Large intestine (tissue), 3 donors: ENCODE measurements at regions not wholly inside any gene's neighbourhood (a gene's known extent, or its start where the extent isn't known, plus 50 kb on each side); places are given as distances from the start of the nearest gene placed in this dataset.
"Not testable (repeated sequence)": the region's sequence is repeated elsewhere in the genome, so short reads cannot be mapped to it uniquely, and the experiment has no call there.

Experiments used
- DNase-seq, 2 donors: peaks; one replicate each; pipeline versions ENCODE4 v3.0.0 to v3.0.0-alpha.2; 2013
- H3K27ac ChIP-seq: one replicate; pipeline ENCODE4 v1.5.1; 2013; ENCODE audit warnings: low read length
- H3K27me3 ChIP-seq: 2 replicates; pipeline ENCODE4 v1.6.1; 2013; ENCODE audit warnings: low read length; ENCODE audit not compliant: control insufficient read depth, insufficient read depth
- H3K36me3 ChIP-seq: 2 replicates; pipeline ENCODE4 v1.6.1; 2013; ENCODE audit warnings: low read length; ENCODE audit not compliant: control insufficient read depth, insufficient read depth
- H3K4me1 ChIP-seq: one replicate; pipeline ENCODE4 v1.6.1; 2013; ENCODE audit warnings: low read length; ENCODE audit not compliant: control insufficient read depth, insufficient read depth
- H3K4me3 ChIP-seq: one replicate; pipeline ENCODE4 v1.5.1; 2013; ENCODE audit warnings: low read length
- H3K9me3 ChIP-seq: one replicate; pipeline ENCODE4 v1.6.1; 2013; ENCODE audit warnings: mild to moderate bottlenecking, low read depth, low read length, moderate library complexity; ENCODE audit not compliant: control insufficient read depth
- whole genome bisulfite sequencing: methylation state at CpG from one replicate; pipeline ENCODE4 v1.1.5; 2013; ENCODE audit warnings: low lambda C conversion rate; ENCODE audit not compliant: insufficient coverage; 5-methylcytosine and 5-hydroxymethylcytosine counted together

DNA sequence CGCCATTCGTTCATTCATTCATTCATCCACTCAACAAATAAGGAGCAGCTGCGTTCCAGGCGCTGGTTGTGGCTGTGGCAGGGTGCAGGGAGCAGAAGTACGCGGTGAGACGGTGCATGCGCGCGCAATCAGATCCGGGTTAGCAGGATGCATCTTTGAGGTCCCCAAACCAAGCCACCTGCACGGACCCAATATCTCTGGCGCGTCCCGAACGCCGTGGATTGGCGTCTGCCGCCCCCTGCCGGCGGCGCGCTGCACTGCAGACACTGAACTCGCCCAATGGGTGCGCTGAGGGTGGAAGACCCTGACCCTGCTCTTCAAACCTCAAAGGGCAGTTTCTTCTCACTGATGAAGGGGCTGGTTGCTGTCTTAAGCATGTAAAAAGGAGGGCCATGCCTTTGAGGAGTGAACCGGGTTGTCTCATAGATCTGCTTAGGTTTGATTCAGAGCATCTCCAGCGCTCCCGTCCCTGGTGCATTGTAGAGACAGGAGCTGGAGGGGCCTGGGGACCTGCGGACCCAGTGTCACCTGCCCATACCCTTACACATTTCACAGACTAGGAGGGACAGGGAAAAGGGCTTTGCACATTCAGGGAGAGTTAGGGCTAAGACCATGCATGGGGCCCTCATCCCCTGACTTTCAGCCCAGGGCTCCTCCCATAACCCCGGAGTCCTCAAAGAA, 102.5 kb downstream of the RAMP3 start:
- Histone ChIP-seq H3K4me3 (no peak overlapping the region), H3K27me3 (peaks cover 9% of the 10 kb centered on the region), H3K27ac (no peak overlapping the region), H3K36me3 (no peaks in the 10 kb centered on the region), H3K9me3 (no peaks in the 10 kb centered on the region), H3K4me1 (no peaks in the 10 kb centered on the region)
- no CpG with 5 or more reads among the region's 30 CpGs for WGBS
- DNase-seq, result peak; percentile 12 to 19

DNA sequence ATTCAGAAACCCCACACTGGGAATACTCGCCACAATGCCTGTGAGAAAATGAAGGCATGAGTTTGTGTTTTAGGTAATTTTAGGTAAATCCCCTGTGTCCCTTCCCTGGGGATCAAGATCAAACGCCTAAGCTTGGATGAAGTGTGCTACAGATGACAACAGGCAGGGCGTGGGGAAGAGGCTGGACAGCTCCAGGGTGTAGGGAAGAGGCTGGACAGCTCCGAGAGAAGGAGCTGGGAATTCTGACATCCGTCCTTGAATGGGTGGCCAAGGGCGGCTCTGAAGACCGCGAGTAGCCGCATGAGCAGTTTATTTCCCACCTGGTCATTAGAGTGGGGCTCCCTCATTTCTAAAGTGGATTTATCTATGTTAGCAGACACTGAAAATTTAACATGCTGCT, 109.7 kb downstream of the RAMP3 start:
- Histone ChIP-seq H3K27ac (no peak overlapping the region), H3K4me1 (no peaks in the 10 kb centered on the region), H3K36me3 (no peaks in the 10 kb centered on the region), H3K27me3 (peaks cover 6% of the 10 kb centered on the region), H3K4me3 (no peak overlapping the region), H3K9me3 (no peaks in the 10 kb centered on the region)
- WGBS, result no CpG with 5 or more reads among the region's 9 CpGs
- no peak for DNase-seq

DNA sequence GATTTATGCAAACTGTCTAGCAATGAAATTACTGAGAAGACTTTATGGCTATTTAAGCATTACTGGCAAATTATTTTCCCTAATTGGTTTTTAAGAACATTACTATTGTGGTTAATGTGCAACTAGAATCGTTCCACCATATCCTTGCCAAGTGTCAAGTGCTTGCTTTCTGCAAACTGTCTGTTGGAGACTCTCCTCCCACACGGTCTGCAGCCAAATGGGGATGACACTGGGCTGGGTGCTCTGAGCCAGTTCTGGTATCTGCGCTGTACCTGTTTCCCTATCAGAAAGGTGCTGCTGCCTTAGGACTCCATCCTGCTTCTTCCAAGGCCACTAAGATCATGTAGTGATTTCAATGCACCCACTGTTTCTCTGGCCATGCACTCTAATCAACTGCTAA, 110.4 kb downstream of the RAMP3 start:
- no peaks in the 10 kb centered on the region for H3K36me3 ChIP-seq
- no peak overlapping the region for H3K4me3 ChIP-seq
- DNase-seq, result no peak
- H3K27ac ChIP-seq, result no peak overlapping the region
- WGBS, result no CpG with 5 or more reads among the region's 3 CpGs
- peaks cover 6% of the 10 kb centered on the region for H3K27me3 ChIP-seq
- H3K4me1 ChIP-seq, result no peaks in the 10 kb centered on the region
- H3K9me3 ChIP-seq, result no peaks in the 10 kb centered on the region

DNA sequence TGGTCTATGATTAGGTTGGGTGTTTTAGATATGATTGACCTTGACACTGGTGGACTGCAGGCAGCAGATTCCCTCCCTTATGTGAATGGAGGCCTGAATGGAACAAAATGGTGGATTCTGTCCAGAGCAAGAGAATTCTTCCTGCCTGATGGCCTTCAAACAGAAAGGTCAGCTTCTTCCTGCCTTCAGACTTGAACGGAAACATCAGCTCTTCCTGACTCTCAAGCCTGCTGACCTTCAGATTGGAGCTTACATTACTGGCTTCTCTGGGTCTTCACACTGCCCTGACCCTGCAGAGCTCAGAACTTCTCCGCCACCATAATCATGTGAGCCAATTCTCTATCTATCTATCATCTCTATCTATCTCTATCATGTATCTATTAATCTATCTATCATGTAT, 111.6 kb downstream of the RAMP3 start:
- Histone ChIP-seq H3K27me3 (peaks cover 6% of the 10 kb centered on the region), H3K4me3 (no peak overlapping the region), H3K27ac (no peak overlapping the region), H3K36me3 (no peaks in the 10 kb centered on the region), H3K4me1 (no peaks in the 10 kb centered on the region), H3K9me3 (no peaks in the 10 kb centered on the region)
- 90% methylated on average over 1 of the region's 2 CpGs for WGBS
- no peak for DNase-seq

DNA sequence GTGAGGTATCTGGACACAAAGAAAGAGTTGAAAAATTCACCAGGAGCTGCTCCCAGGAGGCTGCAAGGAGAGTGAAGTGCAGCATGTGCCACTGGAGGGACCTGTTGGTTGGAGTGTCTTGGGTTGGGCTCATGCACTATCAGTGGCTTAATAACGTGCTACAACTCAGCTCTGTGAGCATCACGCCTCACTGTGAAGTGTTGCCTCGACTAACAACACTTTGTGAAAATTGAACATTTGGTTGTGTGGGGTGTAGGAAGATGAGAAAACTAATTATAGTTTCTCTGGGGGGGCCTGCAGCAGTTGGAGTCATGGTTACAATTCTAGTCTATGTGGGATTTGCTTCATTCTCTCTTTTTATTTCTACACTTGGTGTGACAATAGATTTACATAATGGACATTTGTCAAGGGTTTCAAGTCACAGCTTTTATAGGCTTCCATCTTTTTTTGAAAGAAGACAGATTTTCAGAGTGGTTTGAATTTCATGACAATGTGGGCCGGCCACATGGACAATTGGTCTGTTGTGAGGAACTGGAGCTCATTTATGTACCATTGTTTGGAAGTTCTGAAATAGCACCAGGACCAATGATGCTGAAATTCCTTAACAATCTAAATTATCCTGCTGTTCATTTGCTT, 121.3 kb downstream of the RAMP3 start:
- Histone ChIP-seq H3K9me3 (no peaks in the 10 kb centered on the region), H3K27me3 (peaks cover 3% of the 10 kb centered on the region), H3K27ac (no peak overlapping the region), H3K4me3 (no peak overlapping the region), H3K36me3 (no peaks in the 10 kb centered on the region), H3K4me1 (no peaks in the 10 kb centered on the region)
- no peak for DNase-seq
- WGBS, result no CpG with 5 or more reads among the region's 4 CpGs

DNA sequence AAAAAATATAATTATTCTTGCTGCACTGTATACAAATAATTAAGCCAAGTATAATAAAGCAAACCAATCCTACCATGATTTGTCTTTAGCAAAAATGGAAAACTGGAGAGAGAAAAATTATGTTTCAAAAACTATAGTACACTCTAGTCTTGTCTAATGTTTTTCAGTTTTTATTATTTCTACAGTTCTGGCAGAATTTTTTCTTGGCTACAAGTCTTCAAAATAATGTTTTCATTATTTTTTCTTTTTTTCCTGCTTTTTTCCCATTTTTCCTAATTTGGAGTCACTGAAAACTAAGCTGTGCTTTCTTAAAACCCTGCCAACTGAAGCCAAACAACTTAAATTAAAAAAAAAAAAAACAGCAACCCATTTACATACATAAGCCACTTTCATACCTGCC, 132.0 kb downstream of the RAMP3 start:
- not testable (repeated sequence) for H3K36me3 ChIP-seq, DNase-seq, H3K4me3 ChIP-seq, H3K27me3 ChIP-seq, H3K4me1 ChIP-seq, H3K27ac ChIP-seq, H3K9me3 ChIP-seq

DNA sequence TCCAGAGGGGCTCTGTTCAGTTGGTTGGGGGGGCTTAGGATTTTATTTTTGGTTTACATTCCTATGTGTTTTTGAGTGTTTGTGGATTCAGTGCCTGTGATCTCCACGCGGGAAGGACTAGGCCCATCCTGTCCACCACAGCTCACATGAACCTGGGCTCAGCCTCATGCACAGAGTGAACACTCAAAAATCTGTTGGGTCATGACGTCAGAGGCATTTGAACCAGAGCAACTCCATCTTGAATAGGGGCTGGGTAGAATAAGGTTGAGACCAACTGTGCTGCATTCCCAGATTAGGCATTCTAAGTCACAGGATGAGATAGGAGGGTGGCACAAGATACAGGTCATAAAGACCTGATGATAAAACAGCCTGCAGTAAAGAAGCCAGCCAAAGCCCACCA, 133.3 kb downstream of the RAMP3 start:
- no peak overlapping the region for H3K27ac ChIP-seq
- no peaks in the 10 kb centered on the region for H3K36me3 ChIP-seq
- no CpG with 5 or more reads among the region's 3 CpGs for WGBS
- H3K27me3 ChIP-seq, result no peaks in the 10 kb centered on the region
- H3K9me3 ChIP-seq, result no peaks in the 10 kb centered on the region
- DNase-seq, result no peak
- H3K4me1 ChIP-seq, result no peaks in the 10 kb centered on the region
- no peak overlapping the region for H3K4me3 ChIP-seq

DNA sequence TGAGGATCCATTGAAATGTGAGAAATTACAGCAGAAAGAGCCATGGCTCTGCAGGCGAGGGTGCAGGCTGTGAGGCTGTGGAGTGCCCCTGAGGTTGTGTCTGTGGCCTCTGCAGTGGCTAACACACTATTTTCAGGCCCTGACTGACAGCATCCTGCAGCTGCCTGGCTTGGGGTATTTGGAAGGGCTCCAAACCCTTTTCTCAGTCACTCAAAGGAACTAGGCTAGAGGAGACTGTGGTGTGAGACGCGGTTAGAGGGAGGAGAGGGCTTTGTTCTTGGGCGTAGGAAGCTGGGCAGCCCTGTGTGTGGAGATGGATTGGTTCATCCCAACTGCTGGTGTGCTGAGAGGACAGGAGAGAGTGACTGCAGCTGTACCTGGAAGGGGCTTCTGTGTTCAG, 134.9 kb downstream of the RAMP3 start:
- no CpG with 5 or more reads among the region's 4 CpGs for WGBS
- DNase-seq, result no peak
- H3K4me1 ChIP-seq, result no peaks in the 10 kb centered on the region
- no peaks in the 10 kb centered on the region for H3K36me3 ChIP-seq
- no peak overlapping the region for H3K27ac ChIP-seq
- H3K27me3 ChIP-seq, result no peaks in the 10 kb centered on the region
- H3K9me3 ChIP-seq, result no peaks in the 10 kb centered on the region
- H3K4me3 ChIP-seq, result no peak overlapping the region

DNA sequence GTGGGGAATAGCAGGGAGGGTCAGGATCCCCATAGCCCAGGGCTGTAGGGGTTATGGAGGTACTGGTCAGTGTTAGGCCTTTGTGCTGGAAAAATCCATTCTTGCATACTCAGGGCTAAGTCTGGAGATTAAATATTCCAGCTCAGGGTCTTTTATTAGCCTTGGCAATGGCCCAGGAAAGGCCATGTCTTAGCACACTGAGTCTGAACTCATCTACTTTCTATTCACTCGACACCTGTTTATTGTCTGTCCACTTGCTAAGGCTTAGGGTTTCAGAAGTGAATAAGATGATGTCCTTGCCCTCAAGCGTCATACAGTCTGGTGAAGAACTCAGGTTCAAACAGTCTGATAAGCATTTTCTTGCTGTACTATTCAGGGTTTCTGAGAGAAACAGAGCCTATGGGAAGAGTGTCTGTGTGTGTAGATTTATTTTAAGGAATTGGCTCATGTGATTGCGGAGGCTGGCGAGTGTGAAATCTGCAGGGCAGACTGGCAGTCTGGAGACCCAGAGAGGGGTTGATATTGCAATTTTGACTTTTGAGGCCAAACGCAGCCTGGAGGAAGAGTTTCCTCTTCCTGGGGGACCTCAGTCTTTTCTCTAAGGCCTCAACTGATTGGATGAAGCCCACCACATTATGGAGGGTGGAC, 135.8 kb downstream of the RAMP3 start:
- H3K4me1 ChIP-seq, result no peaks in the 10 kb centered on the region
- WGBS, result no CpG with 5 or more reads among the region's 5 CpGs
- no peak overlapping the region for H3K27ac ChIP-seq
- no peak overlapping the region for H3K4me3 ChIP-seq
- no peak for DNase-seq
- no peaks in the 10 kb centered on the region for H3K27me3 ChIP-seq
- no peaks in the 10 kb centered on the region for H3K36me3 ChIP-seq
- H3K9me3 ChIP-seq, result no peaks in the 10 kb centered on the region

DNA sequence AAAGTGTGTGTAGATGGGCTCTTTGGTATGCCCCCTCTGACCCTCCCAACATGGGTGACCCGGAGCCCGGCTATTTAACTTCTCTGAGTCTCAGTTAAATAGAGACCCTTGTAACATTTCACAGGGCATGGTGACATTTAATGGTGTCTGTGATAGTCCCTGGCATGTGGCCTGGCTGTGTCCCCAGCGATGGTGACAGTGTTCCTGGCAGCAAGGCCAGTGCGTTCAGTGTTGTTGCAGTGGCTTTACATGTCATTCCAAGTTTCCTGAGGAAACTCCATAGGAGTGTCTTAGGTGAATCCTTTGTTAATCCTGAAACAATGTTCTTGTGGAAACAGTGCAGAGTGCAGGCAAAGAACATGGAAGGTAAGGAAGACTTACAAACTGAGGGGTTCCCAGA, 137.0 kb downstream of the RAMP3 start:
- no CpG with 5 or more reads among the region's 4 CpGs for WGBS

DNA sequence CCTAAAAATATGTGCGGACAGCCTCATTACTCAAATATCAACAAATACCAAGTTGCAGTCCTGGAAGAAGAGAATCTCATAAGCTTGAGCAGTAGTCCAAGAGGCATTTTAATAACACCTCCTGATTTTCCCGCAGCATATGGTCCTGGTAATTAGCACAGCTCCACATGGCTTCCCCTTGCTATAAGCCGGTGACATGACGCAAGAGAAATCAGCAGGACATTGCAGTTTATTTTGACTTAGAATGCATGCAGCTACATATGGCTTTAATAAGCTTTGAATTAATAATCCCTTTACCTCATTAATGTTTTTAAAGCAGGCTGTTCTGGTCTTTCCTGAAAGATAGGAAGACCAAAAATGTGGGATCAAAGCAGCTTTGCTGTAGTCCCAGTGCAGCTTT, 137.6 kb downstream of the RAMP3 start:
- DNase-seq, result no peak
- no CpG with 5 or more reads among the region's 4 CpGs for WGBS
- no peak overlapping the region for H3K27ac ChIP-seq
- no peaks in the 10 kb centered on the region for H3K9me3 ChIP-seq
- H3K27me3 ChIP-seq, result no peaks in the 10 kb centered on the region
- H3K4me1 ChIP-seq, result no peaks in the 10 kb centered on the region
- H3K4me3 ChIP-seq, result no peak overlapping the region
- no peaks in the 10 kb centered on the region for H3K36me3 ChIP-seq

More for the DNA sequence above, 137.0 kb downstream of the RAMP3 start:
- no peaks in the 10 kb centered on the region for H3K9me3 ChIP-seq
- H3K36me3 ChIP-seq, result no peaks in the 10 kb centered on the region
- no peak overlapping the region for H3K4me3 ChIP-seq
- no peaks in the 10 kb centered on the region for H3K4me1 ChIP-seq
- H3K27ac ChIP-seq, result no peak overlapping the region
- H3K27me3 ChIP-seq, result no peaks in the 10 kb centered on the region
- no peak for DNase-seq
